ENCODE measurements at regions not wholly inside any gene's neighbourhood (a gene's known extent, or its start where the extent isn't known, plus 50 kb on each side); places are given as distances from the start of the nearest gene placed in this dataset.

- TF ChIP-seq CTCF (IDR thresholded peaks at IDR 0.05) = no peak
- no peak for TF ChIP-seq ZFX (IDR thresholded peaks at IDR 0.05; ENCODE audit: borderline replicate concordance)
Observed at GRCh38 chr13:44267980-44268379, 105.6 kb upstream of the SERP2 start.

All from 22Rv1 (cell line).